ENCODE measurements at regions not wholly inside any gene's neighbourhood (a gene's known extent, or its start where the extent isn't known, plus 50 kb on each side); places are given as distances from the start of the nearest gene placed in this dataset.

DNA sequence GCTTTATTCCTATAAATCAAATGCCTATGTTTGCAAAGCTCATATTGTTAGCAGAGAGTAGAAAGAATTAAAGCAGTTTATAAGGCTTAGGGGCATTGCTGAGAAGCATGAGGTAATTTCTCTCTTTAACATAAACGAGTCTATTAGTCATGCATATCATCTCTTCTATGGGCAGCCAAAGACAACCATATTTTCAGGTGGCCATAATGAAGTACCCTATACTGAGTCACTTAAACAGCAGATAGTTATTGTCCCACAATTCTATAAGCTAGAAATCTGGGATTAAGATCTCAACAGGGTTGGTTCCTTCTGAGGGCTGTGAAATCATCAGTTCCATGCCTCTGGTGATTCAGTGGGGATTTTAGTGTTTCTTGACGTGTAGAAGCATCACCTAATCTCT, 277.5 kb downstream of the NR4A2 start:
- DNase-seq (ENCODE audit: extremely low spot score), result no peak
- CTCF ChIA-PET, result no interaction called here

GRCh38 chr2:156046900-156047299, 285.6 kb downstream of the NR4A2 start:
- DNase-seq (ENCODE audit: extremely low spot score), result no peak
- ChIA-PET CTCF (interaction anchor here (0.5 kb wide), 1 partner anchor 64 kb away, joined by 3 read pairs; no protein-coding TSS in a partner anchor), POLR2A (no interaction called here)
- TF ChIP-seq ZNF384 (IDR thresholded peaks at IDR 0.05) (no peak), FOXM1 (IDR thresholded peaks at IDR 0.05; ENCODE audit: borderline replicate concordance) (no peak), L3MBTL2 (conservative IDR thresholded peaks at IDR 0.05) (no peak), LEF1 (IDR thresholded peaks at IDR 0.05; ENCODE audit: borderline replicate concordance) (no peak), SP1 (IDR thresholded peaks at IDR 0.05) (no peak)
- TF ChIP-seq, protein P1, sequence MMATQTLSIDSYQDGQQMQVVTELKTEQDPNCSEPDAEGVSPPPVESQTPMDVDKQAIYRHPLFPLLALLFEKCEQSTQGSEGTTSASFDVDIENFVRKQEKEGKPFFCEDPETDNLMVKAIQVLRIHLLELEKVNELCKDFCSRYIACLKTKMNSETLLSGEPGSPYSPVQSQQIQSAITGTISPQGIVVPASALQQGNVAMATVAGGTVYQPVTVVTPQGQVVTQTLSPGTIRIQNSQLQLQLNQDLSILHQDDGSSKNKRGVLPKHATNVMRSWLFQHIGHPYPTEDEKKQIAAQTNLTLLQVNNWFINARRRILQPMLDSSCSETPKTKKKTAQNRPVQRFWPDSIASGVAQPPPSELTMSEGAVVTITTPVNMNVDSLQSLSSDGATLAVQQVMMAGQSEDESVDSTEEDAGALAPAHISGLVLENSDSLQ (IDR thresholded peaks at IDR 0.05), result no peak

More for the DNA sequence above, 277.5 kb downstream of the NR4A2 start:
- TF ChIP-seq FOXA1 (IDR thresholded peaks at IDR 0.05), result no peak
- no peak for TF ChIP-seq LEF1 (IDR thresholded peaks at IDR 0.05; ENCODE audit: borderline replicate concordance)
- TF ChIP-seq HDGF (IDR thresholded peaks at IDR 0.05; ENCODE audit: borderline replicate concordance), result no peak
- no peak for TF ChIP-seq NFRKB (IDR thresholded peaks at IDR 0.05)
- TF ChIP-seq TARDBP (IDR thresholded peaks at IDR 0.05), result no peak
- POLR2A ChIA-PET, result no interaction called here

GRCh38 chr2:156042895-156043294, 289.6 kb downstream of the NR4A2 start:
- CTCF ChIA-PET, result no interaction called here
- no peak for DNase-seq (ENCODE audit: extremely low spot score)
- POLR2A ChIA-PET, result no interaction called here
- TF ChIP-seq SP1 (IDR thresholded peaks at IDR 0.05), result no peak
- TF ChIP-seq NFRKB (IDR thresholded peaks at IDR 0.05), result no peak
- TF ChIP-seq ELF4 (IDR thresholded peaks at IDR 0.05), result no peak
- TF ChIP-seq FOXK2 (IDR thresholded peaks at IDR 0.05), result no peak
- TF ChIP-seq L3MBTL2 (conservative IDR thresholded peaks at IDR 0.05), result no peak
- TF ChIP-seq TARDBP (IDR thresholded peaks at IDR 0.05), result no peak
- TF ChIP-seq, protein P1 (IDR thresholded peaks at IDR 0.05), result no peak
- no peak for TF ChIP-seq CTBP1 (IDR thresholded peaks at IDR 0.05; ENCODE audit: borderline replicate concordance)
- TF ChIP-seq ZNF384 (IDR thresholded peaks at IDR 0.05), result no peak
- TF ChIP-seq BHLHE40 (IDR thresholded peaks at IDR 0.05; ENCODE audit: borderline replicate concordance), result no peak
- TF ChIP-seq FOXM1 (IDR thresholded peaks at IDR 0.05; ENCODE audit: borderline replicate concordance), result no peak
- TF ChIP-seq LEF1 (IDR thresholded peaks at IDR 0.05; ENCODE audit: borderline replicate concordance), result no peak
- TF ChIP-seq HDGF (IDR thresholded peaks at IDR 0.05; ENCODE audit: borderline replicate concordance), result no peak
- no peak for TF ChIP-seq ARNT (IDR thresholded peaks at IDR 0.05)
- no peak for TF ChIP-seq FOXA1 (IDR thresholded peaks at IDR 0.05)
- TF ChIP-seq SUZ12 (IDR thresholded peaks at IDR 0.05), result no peak

DNA sequence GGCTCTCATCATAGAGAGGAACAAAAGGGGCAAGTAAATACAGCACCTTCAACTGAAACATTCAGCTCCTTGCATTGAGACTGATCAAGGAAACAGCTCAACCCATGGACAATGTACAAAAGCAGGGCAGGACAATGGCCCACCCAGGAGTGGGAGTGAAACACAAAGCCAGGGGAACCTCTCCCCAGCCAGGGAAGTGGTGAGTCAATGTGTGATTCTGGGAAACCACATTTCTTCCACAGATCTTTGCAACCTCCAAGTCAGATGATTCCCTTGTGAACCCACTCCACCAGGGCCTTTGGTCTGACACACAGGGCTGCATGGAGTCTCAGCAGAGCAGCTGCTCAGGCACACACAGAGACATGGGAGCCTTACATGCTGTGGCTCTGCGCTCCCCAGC, 294.5 kb downstream of the NR4A2 start:
- POLR2A ChIA-PET, result no interaction called here
- no peak for TF ChIP-seq ARNT (IDR thresholded peaks at IDR 0.05)
- DNase-seq (ENCODE audit: extremely low spot score), result no peak
- CTCF ChIA-PET, result no interaction called here

- ChIA-PET POLR2A (no interaction called here), CTCF (no interaction called here)
- DNase-seq (ENCODE audit: extremely low spot score), result no peak
- TF ChIP-seq FOXM1 (IDR thresholded peaks at IDR 0.05; ENCODE audit: borderline replicate concordance) (no peak), TARDBP (IDR thresholded peaks at IDR 0.05) (no peak), HDGF (IDR thresholded peaks at IDR 0.05; ENCODE audit: borderline replicate concordance) (no peak), FOXA1 (IDR thresholded peaks at IDR 0.05) (no peak)
These were observed 295.0 kb downstream of the NR4A2 start for GRCh38 chr2:156037482-156037881.

GRCh38 chr2:156031121-156031520, 301.4 kb downstream of the NR4A2 start:
- DNase-seq (ENCODE audit: extremely low spot score), result no peak
- ChIA-PET POLR2A (no interaction called here), CTCF (no interaction called here)
- no peak for TF ChIP-seq ELF4 (IDR thresholded peaks at IDR 0.05)
- no peak for TF ChIP-seq NFRKB (IDR thresholded peaks at IDR 0.05)
- no peak for TF ChIP-seq FOXM1 (IDR thresholded peaks at IDR 0.05; ENCODE audit: borderline replicate concordance)
- TF ChIP-seq LEF1 (IDR thresholded peaks at IDR 0.05; ENCODE audit: borderline replicate concordance), result no peak
- TF ChIP-seq SP1 (IDR thresholded peaks at IDR 0.05), result no peak
- no peak for TF ChIP-seq ARNT (IDR thresholded peaks at IDR 0.05)
- no peak for TF ChIP-seq L3MBTL2 (conservative IDR thresholded peaks at IDR 0.05)
- no peak for TF ChIP-seq FOXK2 (IDR thresholded peaks at IDR 0.05)
- TF ChIP-seq FOXA1 (IDR thresholded peaks at IDR 0.05), result no peak
- TF ChIP-seq CTBP1 (IDR thresholded peaks at IDR 0.05; ENCODE audit: borderline replicate concordance), result no peak
- TF ChIP-seq HDGF (IDR thresholded peaks at IDR 0.05; ENCODE audit: borderline replicate concordance), result no peak
- TF ChIP-seq TARDBP (IDR thresholded peaks at IDR 0.05), result no peak
- TF ChIP-seq BHLHE40 (IDR thresholded peaks at IDR 0.05; ENCODE audit: borderline replicate concordance), result no peak
- TF ChIP-seq, protein P1 (IDR thresholded peaks at IDR 0.05), result no peak
- TF ChIP-seq ZNF384 (IDR thresholded peaks at IDR 0.05), result no peak
- no peak for TF ChIP-seq SUZ12 (IDR thresholded peaks at IDR 0.05)

GRCh38 chr2:156023229-156023869, 309.2 kb downstream of the NR4A2 start:
- POLR2A ChIA-PET, result no interaction called here

More at GRCh38 chr2:156023229-156023869, 309.2 kb downstream of the NR4A2 start:
- DNase-seq (ENCODE audit: extremely low spot score), result no peak
- TF ChIP-seq FOXM1 (IDR thresholded peaks at IDR 0.05; ENCODE audit: borderline replicate concordance) (no peak), BHLHE40 (IDR thresholded peaks at IDR 0.05; ENCODE audit: borderline replicate concordance) (no peak), HDGF (IDR thresholded peaks at IDR 0.05; ENCODE audit: borderline replicate concordance) (no peak), ZNF384 (IDR thresholded peaks at IDR 0.05) (no peak), ARNT (IDR thresholded peaks at IDR 0.05) (no peak), L3MBTL2 (conservative IDR thresholded peaks at IDR 0.05) (no peak)
- TF ChIP-seq, protein P1 (IDR thresholded peaks at IDR 0.05), result no peak
- CTCF ChIA-PET, result no interaction called here
